Femur (tissue), 1 donor: ENCODE measurements at regions not wholly inside any gene's neighbourhood (a gene's known extent, or its start where the extent isn't known, plus 50 kb on each side); places are given as distances from the start of the nearest gene placed in this dataset.

Experiments used
- DNase-seq: peaks from one replicate; pipeline ENCODE4 v3.0.0-alpha.2; 2017

- DNase-seq, result no peak
These were observed 51.3 kb upstream of the CYRIA start for GRCh38 chr2:16716944-16717343.

- DNase-seq, result no peak
These were observed 50.4 kb upstream of the CYRIA start for GRCh38 chr2:16716024-16716423.
